ENCODE measurements at regions not wholly inside any gene's neighbourhood (a gene's known extent, or its start where the extent isn't known, plus 50 kb on each side); places are given as distances from the start of the nearest gene placed in this dataset.
A peak's percentile ranks its signal among the peaks of the same experiment; 100 is the strongest.

DNA sequence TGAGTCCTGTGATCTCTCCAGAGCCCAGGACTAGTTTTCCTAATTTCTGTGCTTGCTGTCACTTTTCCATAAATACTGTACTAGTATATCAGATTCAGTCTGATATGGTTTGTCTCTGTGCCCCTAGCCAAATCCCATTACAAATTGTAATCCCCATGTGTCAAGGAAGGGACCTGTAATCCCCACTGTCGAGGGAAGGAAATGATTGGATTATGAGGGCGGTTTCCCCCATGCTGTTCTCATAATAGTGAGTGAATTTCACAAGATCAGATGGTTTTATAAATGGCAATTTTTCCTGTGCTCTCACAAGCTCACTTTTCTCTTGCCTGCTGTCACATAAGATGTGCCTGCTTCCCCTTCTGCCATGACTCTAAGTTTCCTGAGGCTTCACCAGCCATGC, 54.8 kb upstream of the IFRD1 start:
- DNase-seq = no peak

GRCh38 chr7:112395893-112396292, 54.4 kb upstream of the IFRD1 start:
- no peak for DNase-seq

DNA sequence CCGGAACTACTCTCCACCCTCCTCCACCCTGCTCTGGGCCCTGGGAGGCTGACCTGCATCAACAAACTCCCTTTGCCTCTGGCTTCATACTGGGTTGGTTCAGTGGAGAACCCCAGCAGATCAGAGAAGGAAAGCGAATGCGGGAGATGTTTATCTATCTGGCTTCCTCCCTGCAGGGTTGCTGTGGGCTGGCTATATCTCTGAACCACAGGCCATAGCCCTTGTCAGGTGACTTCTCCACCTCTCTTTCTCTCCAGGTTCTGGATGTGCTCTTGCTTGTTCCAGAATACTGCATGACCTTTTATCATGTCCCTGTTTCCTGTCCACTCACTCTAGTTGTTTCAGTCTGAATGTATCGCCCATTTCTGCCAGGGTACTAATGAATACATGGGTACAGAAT, 51.7 kb upstream of the IFRD1 start:
- DNase-seq = peak in 1 of 2 donors; percentile 27

GRCh38 chr7:112399501-112399900, 50.8 kb upstream of the IFRD1 start:
- no peak for DNase-seq

- DNase-seq = no peak
These were observed 50.1 kb upstream of the IFRD1 start for GRCh38 chr7:112400141-112400540.

Measured in bone marrow (tissue), 2 donors.